ENCODE measurements at regions not wholly inside any gene's neighbourhood (a gene's known extent, or its start where the extent isn't known, plus 50 kb on each side); places are given as distances from the start of the nearest gene placed in this dataset.

- no peak overlapping the region for H3K4me3 ChIP-seq (ENCODE audit: low read depth, low read length)
- no peak for TF ChIP-seq CTCF (conservative IDR thresholded peaks at IDR 0.05; ENCODE audit: low read depth, low read length)
- DNase-seq (ENCODE audit: low read depth): no peak
These were observed 83.6 kb upstream of the ETAA1 start for GRCh38 chr2:67313536-67313935.

GRCh38 chr2:67318031-67318430 is 79.1 kb upstream of the ETAA1 start:
- no peak for TF ChIP-seq CTCF (conservative IDR thresholded peaks at IDR 0.05; ENCODE audit: low read depth, low read length)
- DNase-seq (ENCODE audit: low read depth): no peak
- H3K4me3 ChIP-seq (ENCODE audit: low read depth, low read length): no peak overlapping the region

- DNase-seq (ENCODE audit: low read depth): no peak
- H3K4me3 ChIP-seq (ENCODE audit: low read depth, low read length): no peak overlapping the region
- TF ChIP-seq CTCF (conservative IDR thresholded peaks at IDR 0.05; ENCODE audit: low read depth, low read length): no peak
These were observed 78.6 kb upstream of the ETAA1 start for GRCh38 chr2:67318563-67318962.

GRCh38 chr2:67318993-67319481 is 78.1 kb upstream of the ETAA1 start:
- H3K4me3 ChIP-seq (ENCODE audit: low read depth, low read length): no peak overlapping the region
- no peak for DNase-seq (ENCODE audit: low read depth)
- no peak for TF ChIP-seq CTCF (conservative IDR thresholded peaks at IDR 0.05; ENCODE audit: low read depth, low read length)

- H3K4me3 ChIP-seq (ENCODE audit: low read depth, low read length): no peak overlapping the region
- TF ChIP-seq CTCF (conservative IDR thresholded peaks at IDR 0.05; ENCODE audit: low read depth, low read length): no peak
- DNase-seq (ENCODE audit: low read depth): no peak
These were observed 76.1 kb upstream of the ETAA1 start for GRCh38 chr2:67320861-67321587.

- H3K4me3 ChIP-seq (ENCODE audit: low read depth, low read length): no peak overlapping the region
- no peak for TF ChIP-seq CTCF (conservative IDR thresholded peaks at IDR 0.05; ENCODE audit: low read depth, low read length)
- DNase-seq (ENCODE audit: low read depth): no peak
These were observed 75.6 kb upstream of the ETAA1 start for GRCh38 chr2:67321588-67321903.

- no peak for DNase-seq (ENCODE audit: low read depth)
- H3K4me3 ChIP-seq (ENCODE audit: low read depth, low read length): no peak overlapping the region
- TF ChIP-seq CTCF (conservative IDR thresholded peaks at IDR 0.05; ENCODE audit: low read depth, low read length): peak; percentile 83
These were observed 74.7 kb upstream of the ETAA1 start for GRCh38 chr2:67322353-67323001.
